ENCODE measurements at regions not wholly inside any gene's neighbourhood (a gene's known extent, or its start where the extent isn't known, plus 50 kb on each side); places are given as distances from the start of the nearest gene placed in this dataset.

DNA sequence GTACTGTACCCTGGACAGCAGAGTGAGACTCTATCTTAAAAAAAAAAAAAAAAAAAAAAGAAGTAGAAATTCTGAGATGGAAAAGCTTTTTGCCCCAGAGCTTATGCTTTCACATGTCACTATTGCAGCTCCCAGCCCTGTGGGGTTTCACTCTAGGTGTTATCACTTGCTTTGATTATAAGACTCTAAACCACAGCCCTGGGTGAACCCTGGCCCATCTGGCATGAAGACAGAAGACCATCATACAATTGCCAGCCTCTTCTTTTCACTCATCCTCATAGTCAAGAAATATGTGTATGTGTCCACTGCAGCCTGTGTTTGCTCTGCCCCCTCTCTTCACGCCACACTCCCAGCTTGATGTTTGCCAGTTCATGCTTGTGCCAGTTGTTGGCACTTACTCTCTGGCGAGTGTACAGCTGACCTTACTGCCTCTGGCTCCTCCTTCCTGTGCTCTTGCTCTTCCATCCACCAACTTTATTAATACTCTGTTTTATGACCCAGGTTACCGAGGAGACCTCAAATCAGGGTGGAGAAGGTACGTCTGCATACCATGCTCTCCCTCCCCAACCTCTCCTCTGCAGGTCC is 136.7 kb upstream of the NCK2 start:
- peaks cover 7% of the 10 kb centered on the region for H3K27me3 Mint-ChIP-seq
- ATAC-seq (ENCODE audit: low read depth), result no peak
- H3K27ac Mint-ChIP-seq, result no peak overlapping the region
- Histone ChIP-seq H3K9ac (ENCODE audit: low read length) (no peak overlapping the region), H2AFZ (ENCODE audit: insufficient read depth, low read depth, low read length, poor library complexity, severe bottlenecking) (no peak overlapping the region), H3K4me2 (replicated peaks; ENCODE audit: low read depth, low read length, poor library complexity, severe bottlenecking) (no peak overlapping the region), H3K27ac (ENCODE audit: low read length in 2 of 2) (no peak overlapping the region), H3K36me3 (replicated peaks in 1 of 2; ENCODE audit: control extremely low read depth in 1 of 2, control insufficient read depth in 1 of 2, extremely low read depth in 1 of 2, insufficient read depth in 2 of 2, low read length in 1 of 2) (no peaks in the 10 kb centered on the region), H3K4me3 (ENCODE audit: control extremely low read depth in 1 of 5, extremely low read depth in 1 of 5, insufficient read depth in 1 of 5, low read depth in 2 of 5, low read length in 4 of 5) (no peak overlapping the region), H3K79me2 (ENCODE audit: control insufficient read depth, insufficient read depth, low read length) (no peaks in the 10 kb centered on the region), H4K20me1 (ENCODE audit: control insufficient read depth, insufficient read depth, low read length, poor library complexity, severe bottlenecking) (no peaks in the 10 kb centered on the region), H3K4me1 (ENCODE audit: control insufficient read depth in 2 of 2, insufficient read depth in 2 of 2, low read length in 2 of 2) (no peaks in the 10 kb centered on the region), H3K9me3 (ENCODE audit: control extremely low read depth in 1 of 3, control insufficient read depth in 2 of 3, insufficient read depth in 1 of 3, low read length in 2 of 3) (no peaks in the 10 kb centered on the region), H3K27me3 (replicated peaks in 1 of 4; ENCODE audit: control extremely low read depth in 1 of 4, control insufficient read depth in 3 of 4, insufficient read depth in 4 of 4, low read length in 3 of 4) (no peaks in the 10 kb centered on the region)
- no peak for TF ChIP-seq EZH2 (IDR thresholded peaks at IDR 0.05; ENCODE audit: borderline replicate concordance, insufficient read depth, low read depth, low read length, poor library complexity, severe bottlenecking)
- TF ChIP-seq, protein P1, sequence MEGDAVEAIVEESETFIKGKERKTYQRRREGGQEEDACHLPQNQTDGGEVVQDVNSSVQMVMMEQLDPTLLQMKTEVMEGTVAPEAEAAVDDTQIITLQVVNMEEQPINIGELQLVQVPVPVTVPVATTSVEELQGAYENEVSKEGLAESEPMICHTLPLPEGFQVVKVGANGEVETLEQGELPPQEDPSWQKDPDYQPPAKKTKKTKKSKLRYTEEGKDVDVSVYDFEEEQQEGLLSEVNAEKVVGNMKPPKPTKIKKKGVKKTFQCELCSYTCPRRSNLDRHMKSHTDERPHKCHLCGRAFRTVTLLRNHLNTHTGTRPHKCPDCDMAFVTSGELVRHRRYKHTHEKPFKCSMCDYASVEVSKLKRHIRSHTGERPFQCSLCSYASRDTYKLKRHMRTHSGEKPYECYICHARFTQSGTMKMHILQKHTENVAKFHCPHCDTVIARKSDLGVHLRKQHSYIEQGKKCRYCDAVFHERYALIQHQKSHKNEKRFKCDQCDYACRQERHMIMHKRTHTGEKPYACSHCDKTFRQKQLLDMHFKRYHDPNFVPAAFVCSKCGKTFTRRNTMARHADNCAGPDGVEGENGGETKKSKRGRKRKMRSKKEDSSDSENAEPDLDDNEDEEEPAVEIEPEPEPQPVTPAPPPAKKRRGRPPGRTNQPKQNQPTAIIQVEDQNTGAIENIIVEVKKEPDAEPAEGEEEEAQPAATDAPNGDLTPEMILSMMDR (IDR thresholded peaks at IDR 0.05), result no peak
- intact Hi-C loops (cut with micrococcal nuclease), result no loop called here
- H3K4me3 Mint-ChIP-seq, result no peak overlapping the region
- ChIA-PET POLR2A (no interaction called here), CTCF (no interaction called here)
- H3K9me3 Mint-ChIP-seq (ENCODE audit: insufficient read depth), result no peaks in the 10 kb centered on the region
- H3K4me1 Mint-ChIP-seq, result peaks cover 2% of the 10 kb centered on the region
- no peak for DNase-seq
- WGBS (ENCODE audit: insufficient coverage), result 92% methylated on average over 4 of the region's 4 CpGs

DNA sequence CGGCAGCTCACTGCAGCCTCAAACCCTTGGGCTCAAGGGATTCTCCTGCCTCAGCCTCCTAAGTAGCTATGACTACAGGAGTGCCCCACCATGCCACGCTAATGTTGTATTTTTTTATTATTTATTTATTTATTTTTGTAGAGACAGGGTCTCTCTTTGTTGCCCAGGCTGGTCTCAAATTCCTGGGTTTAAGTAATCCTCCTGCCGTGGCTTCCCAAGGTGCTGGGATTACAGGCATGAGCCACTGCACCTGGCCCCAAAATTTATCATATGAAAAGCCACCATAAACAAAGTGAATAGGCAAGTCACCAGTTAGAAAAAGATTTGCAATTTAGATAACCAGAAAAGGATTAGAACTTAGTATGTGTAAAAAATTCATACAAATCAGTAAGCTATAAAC is 138.6 kb upstream of the NCK2 start:
- H3K4me1 ChIP-seq (ENCODE audit: control insufficient read depth in 2 of 2, insufficient read depth in 2 of 2, low read length in 2 of 2), result no peaks in the 10 kb centered on the region
- no peaks in the 10 kb centered on the region for H3K79me2 ChIP-seq (ENCODE audit: control insufficient read depth, insufficient read depth, low read length)
- 100% methylated on average over 1 of the region's 3 CpGs for WGBS (ENCODE audit: insufficient coverage)
- H2AFZ ChIP-seq (ENCODE audit: insufficient read depth, low read depth, low read length, poor library complexity, severe bottlenecking), result no peak overlapping the region
- H3K36me3 ChIP-seq (replicated peaks in 1 of 2; ENCODE audit: control extremely low read depth in 1 of 2, control insufficient read depth in 1 of 2, extremely low read depth in 1 of 2, insufficient read depth in 2 of 2, low read length in 1 of 2), result no peaks in the 10 kb centered on the region
- ChIA-PET POLR2A (no interaction called here), CTCF (no interaction called here)
- no peak overlapping the region for H3K9ac ChIP-seq (ENCODE audit: low read length)
- no peaks in the 10 kb centered on the region for H4K20me1 ChIP-seq (ENCODE audit: control insufficient read depth, insufficient read depth, low read length, poor library complexity, severe bottlenecking)
- H3K4me1 Mint-ChIP-seq, result peaks cover 2% of the 10 kb centered on the region
- H3K4me3 Mint-ChIP-seq, result no peak overlapping the region
- intact Hi-C loops (cut with micrococcal nuclease), result no loop called here
- no peak overlapping the region for H3K4me2 ChIP-seq (replicated peaks; ENCODE audit: low read depth, low read length, poor library complexity, severe bottlenecking)
- H3K27ac ChIP-seq (ENCODE audit: low read length in 2 of 2), result no peak overlapping the region
- H3K4me3 ChIP-seq (ENCODE audit: control extremely low read depth in 1 of 5, extremely low read depth in 1 of 5, insufficient read depth in 1 of 5, low read depth in 2 of 5, low read length in 4 of 5), result no peak overlapping the region
- no peak overlapping the region for H3K27ac Mint-ChIP-seq
- no peak for TF ChIP-seq EZH2 (IDR thresholded peaks at IDR 0.05; ENCODE audit: borderline replicate concordance, insufficient read depth, low read depth, low read length, poor library complexity, severe bottlenecking)
- TF ChIP-seq, protein P1 (IDR thresholded peaks at IDR 0.05), result no peak
- no peaks in the 10 kb centered on the region for H3K9me3 Mint-ChIP-seq (ENCODE audit: insufficient read depth)
- H3K27me3 Mint-ChIP-seq, result peaks cover 7% of the 10 kb centered on the region
- H3K9me3 ChIP-seq (ENCODE audit: control extremely low read depth in 1 of 3, control insufficient read depth in 2 of 3, insufficient read depth in 1 of 3, low read length in 2 of 3), result no peaks in the 10 kb centered on the region
- ATAC-seq (ENCODE audit: low read depth) (no peak), DNase-seq (no peak)
- H3K27me3 ChIP-seq (replicated peaks in 1 of 4; ENCODE audit: control extremely low read depth in 1 of 4, control insufficient read depth in 3 of 4, insufficient read depth in 4 of 4, low read length in 3 of 4), result no peaks in the 10 kb centered on the region
